ENCODE measurements at regions not wholly inside any gene's neighbourhood (a gene's known extent, or its start where the extent isn't known, plus 50 kb on each side); places are given as distances from the start of the nearest gene placed in this dataset.

DNA sequence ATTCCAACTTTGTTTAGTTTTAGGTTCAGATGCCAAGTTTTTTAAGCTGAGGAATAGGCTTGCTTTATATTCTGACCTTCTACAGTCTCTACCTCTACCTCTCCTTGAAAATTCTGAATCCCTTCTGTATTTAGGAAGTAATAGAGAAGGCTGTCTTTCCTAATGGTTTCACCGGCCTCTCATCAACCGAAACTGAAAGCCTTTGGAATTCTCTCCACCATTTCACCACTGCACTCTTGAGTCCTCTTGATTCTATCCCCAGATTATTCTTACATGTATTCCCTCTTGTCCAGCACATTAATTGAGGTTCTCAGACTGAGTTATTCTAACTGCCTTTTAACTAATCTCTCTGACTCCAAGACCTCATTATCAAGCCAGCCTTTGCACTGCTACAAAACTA lies 67.7 kb upstream of the PICALM start:
- TF ChIP-seq, protein P1, sequence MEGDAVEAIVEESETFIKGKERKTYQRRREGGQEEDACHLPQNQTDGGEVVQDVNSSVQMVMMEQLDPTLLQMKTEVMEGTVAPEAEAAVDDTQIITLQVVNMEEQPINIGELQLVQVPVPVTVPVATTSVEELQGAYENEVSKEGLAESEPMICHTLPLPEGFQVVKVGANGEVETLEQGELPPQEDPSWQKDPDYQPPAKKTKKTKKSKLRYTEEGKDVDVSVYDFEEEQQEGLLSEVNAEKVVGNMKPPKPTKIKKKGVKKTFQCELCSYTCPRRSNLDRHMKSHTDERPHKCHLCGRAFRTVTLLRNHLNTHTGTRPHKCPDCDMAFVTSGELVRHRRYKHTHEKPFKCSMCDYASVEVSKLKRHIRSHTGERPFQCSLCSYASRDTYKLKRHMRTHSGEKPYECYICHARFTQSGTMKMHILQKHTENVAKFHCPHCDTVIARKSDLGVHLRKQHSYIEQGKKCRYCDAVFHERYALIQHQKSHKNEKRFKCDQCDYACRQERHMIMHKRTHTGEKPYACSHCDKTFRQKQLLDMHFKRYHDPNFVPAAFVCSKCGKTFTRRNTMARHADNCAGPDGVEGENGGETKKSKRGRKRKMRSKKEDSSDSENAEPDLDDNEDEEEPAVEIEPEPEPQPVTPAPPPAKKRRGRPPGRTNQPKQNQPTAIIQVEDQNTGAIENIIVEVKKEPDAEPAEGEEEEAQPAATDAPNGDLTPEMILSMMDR (IDR thresholded peaks at IDR 0.05; ENCODE audit: extremely low read depth in 1 of 2, insufficient read depth in 1 of 2, low read depth in 1 of 2, low read length in 2 of 2) = no peak
- TF ChIP-seq EZH2 (IDR thresholded peaks at IDR 0.05; ENCODE audit: borderline replicate concordance, low read depth, low read length, severe bottlenecking) (no peak), MYC (IDR thresholded peaks at IDR 0.05; ENCODE audit: low read depth, low read length) (no peak), POLR2A (IDR thresholded peaks at IDR 0.05; ENCODE audit: low read depth, low read length) (no peak), JUN (IDR thresholded peaks at IDR 0.05; ENCODE audit: borderline replicate concordance, insufficient read depth, insufficient read length, low read depth) (no peak)

Measured in endothelial cell of umbilical vein (primary cell).